Fibroblast of skin of left quadriceps (primary cell): ENCODE measurements at regions not wholly inside any gene's neighbourhood (a gene's known extent, or its start where the extent isn't known, plus 50 kb on each side); places are given as distances from the start of the nearest gene placed in this dataset.
"Not testable (repeated sequence)": the region's sequence is repeated elsewhere in the genome, so short reads cannot be mapped to it uniquely, and the experiment has no call there.

ENCODE experiments used
- DNase-seq, 2 experiments: peaks; one replicate each; pipeline ENCODE4 v3.0.0-alpha.2; 2013; ENCODE audit warnings: low read depth in 2 of 2

GRCh38 chr9:126056312-126057021 lies 270.2 kb upstream of the MVB12B start:
- DNase-seq = no peak

DNA sequence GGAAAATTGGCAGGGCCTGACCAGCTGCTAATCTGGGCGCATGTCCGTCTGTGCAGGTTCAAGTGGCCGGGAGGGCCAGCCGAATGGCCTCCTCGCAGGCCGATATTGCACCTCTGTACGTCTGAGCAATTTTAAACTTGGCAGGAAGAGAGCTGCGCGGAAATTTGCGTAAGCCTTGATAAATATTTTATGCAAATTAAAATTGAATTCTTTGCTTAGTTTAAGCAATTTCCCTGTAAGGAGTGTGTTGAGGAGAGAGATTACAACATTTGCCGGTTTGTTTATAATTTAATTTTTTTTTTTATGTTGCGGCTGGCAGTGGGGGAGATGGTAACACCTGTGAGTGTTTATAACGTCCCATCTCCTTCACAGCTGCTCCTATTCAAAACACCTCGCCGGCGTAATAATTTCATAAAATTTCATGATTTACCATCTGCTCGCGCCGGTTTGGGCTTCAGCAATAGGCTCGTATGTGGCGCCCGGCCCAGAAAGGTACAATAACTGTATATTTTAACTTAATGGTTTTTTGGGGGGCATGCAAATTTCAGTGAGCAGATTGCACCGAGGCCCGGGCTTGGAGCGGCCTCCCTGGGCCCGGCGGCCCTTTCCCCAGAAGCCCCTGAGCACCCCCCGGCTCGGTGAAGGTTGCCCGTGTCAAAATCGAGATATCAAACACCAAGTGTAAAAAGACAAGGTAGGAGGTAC lies 269.4 kb upstream of the MVB12B start:
- DNase-seq = no peak

GRCh38 chr9:126058011-126058531 lies 268.6 kb upstream of the MVB12B start:
- DNase-seq = peak; percentile 29 to 35

DNA sequence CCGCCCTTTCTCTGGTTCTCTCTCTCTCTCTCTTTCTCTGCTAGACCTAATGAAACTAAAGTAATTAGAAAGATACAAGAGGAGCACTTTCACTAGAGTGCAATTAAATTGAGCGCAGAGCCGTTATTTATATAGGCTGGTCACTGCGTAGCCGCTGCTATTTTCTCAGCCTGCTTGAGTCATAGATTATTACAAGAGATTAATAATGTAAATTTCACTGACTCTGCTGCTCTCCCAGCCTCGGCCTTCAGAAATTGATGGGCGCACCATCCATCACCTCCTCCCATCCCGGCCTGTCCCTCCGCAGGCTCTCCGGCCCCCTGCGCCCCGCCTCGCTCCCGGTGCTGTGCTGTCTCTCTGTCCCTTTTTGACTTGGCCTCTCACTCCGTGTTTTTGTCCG lies 268.0 kb upstream of the MVB12B start:
- DNase-seq = no peak

- no peak for DNase-seq
Observed at GRCh38 chr9:126061575-126061974, 265.1 kb upstream of the MVB12B start.

GRCh38 chr9:126062158-126062886 lies 264.3 kb upstream of the MVB12B start:
- no peak for DNase-seq

GRCh38 chr9:126063326-126063725 lies 263.3 kb upstream of the MVB12B start:
- no peak for DNase-seq

GRCh38 chr9:126066131-126066530 lies 260.5 kb upstream of the MVB12B start:
- no peak for DNase-seq

- no peak for DNase-seq
Observed at GRCh38 chr9:126067031-126067734, 259.4 kb upstream of the MVB12B start.

- DNase-seq = no peak
Observed at GRCh38 chr9:126068534-126069230, 257.9 kb upstream of the MVB12B start.

GRCh38 chr9:126069400-126069955 lies 257.2 kb upstream of the MVB12B start:
- no peak for DNase-seq

GRCh38 chr9:126070058-126070655 lies 256.5 kb upstream of the MVB12B start:
- DNase-seq = no peak

- no peak for DNase-seq
Observed at GRCh38 chr9:126071076-126071750, 255.4 kb upstream of the MVB12B start.

- not testable (repeated sequence) for DNase-seq
Observed at GRCh38 chr9:126077656-126078055, 249.0 kb upstream of the MVB12B start.

DNA sequence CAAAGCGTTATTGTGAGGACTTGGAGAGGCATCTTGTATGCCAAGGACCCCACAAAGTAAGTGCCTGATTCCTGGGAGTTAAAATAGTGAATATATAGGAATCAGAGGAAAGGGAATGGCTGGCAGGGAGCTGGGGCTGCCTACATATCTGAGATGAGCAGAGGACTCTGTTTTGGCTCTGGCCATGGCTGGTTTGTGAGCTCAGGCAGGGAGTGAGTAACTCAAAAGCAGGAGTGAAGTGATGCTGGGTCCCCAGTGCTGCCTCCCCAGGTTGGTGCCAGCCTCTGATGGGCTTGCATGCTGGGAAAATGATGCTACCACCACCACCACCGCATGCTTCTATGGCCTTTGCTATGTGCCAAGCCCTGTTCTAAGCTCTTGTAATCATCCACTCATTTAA lies 246.0 kb upstream of the MVB12B start:
- no peak for DNase-seq

DNA sequence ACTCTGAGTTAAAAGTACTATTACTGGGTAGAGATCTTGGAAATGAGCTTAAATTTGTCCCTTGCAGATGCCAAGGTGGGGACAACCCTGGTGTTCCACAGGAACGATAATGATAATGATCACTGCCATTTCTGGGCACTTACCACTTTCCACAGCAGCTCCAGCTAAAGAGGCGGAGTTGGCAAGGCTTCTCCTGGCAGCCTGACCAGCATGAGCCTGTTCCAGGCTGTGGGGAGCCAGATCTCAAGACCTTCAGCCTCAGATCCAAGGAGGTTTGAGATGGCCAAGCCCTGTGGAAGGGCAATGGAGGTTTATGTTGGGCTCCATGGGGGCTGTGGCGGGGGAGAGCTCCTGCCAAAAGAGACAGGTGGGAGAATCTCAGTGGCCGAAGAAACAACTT lies 244.9 kb upstream of the MVB12B start:
- no peak for DNase-seq

DNA sequence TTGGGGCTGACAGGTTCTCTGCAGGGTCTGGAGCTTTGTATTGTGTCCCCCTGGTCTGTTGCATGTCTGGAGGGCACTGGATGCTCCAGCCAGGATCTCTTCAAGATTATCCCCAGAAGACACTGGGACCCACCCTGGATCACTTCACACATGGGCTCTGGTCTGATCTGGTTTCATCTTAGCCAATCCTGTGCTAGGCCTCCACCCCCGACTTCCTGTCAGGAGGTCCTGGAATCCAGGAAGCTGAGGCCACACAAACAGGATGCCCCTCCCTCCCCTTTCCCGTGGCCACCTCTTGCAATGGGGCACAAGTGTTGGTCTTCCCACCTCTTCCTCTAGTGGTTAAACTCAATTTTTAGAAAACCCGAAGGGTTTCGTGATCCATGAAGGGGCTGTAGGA lies 242.6 kb upstream of the MVB12B start:
- DNase-seq = no peak

- DNase-seq = no peak
Observed at GRCh38 chr9:126084696-126085095, 241.9 kb upstream of the MVB12B start.

DNA sequence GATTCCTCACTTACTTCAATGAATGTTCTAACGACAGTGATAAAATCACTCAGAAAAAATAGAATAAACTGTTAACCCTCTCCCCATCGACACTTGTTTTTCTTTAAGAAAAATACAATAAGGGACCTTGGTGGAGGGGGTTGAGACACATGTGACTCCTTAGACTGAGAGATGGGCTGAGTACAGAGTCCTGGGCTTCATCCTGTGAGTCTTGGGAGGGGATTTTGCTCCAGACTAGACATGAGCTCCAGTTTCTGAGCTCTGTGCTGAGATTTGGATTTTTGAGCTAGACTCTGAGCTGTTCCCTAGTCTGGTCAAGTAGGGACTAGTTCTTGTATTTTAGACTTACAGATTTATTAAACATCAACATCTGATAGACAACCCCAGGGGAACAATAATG lies 241.5 kb upstream of the MVB12B start:
- no peak for DNase-seq

GRCh38 chr9:126088336-126088735 lies 238.3 kb upstream of the MVB12B start:
- DNase-seq = no peak
